Activated naive CD4-positive, alpha-beta T cell treated with anti-CD3 and anti-CD28 coated beads, Interleukin-2, amount 50 U/mL, for 16 hours (primary cell): ENCODE measurements at regions not wholly inside any gene's neighbourhood (a gene's known extent, or its start where the extent isn't known, plus 50 kb on each side); places are given as distances from the start of the nearest gene placed in this dataset.
"Not testable (repeated sequence)": the region's sequence is repeated elsewhere in the genome, so short reads cannot be mapped to it uniquely, and the experiment has no call there.

Experiments
- DNase-seq: peaks from one replicate; pipeline ENCODE4 v3.0.0-alpha.2; 2020

DNA sequence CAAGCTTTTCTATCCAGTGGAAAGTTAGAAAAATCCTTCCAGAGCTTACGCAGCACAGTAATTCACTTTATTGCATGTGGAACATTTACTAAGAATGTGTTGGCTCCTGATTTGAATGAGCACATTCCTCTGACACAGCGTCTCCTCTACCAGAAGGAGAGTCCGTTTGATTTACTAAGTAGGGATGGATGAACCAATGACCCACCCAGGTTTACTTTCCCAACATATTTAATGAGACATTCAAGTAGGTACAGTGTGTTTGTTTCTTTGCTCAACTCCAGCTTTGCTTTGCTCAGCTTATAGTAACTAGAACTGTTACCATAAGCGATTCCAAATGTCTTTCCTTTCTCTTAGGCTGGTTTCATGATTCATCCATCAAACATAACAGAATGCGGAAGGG, 161.7 kb downstream of the SMARCA1 start:
- no peak for DNase-seq

DNA sequence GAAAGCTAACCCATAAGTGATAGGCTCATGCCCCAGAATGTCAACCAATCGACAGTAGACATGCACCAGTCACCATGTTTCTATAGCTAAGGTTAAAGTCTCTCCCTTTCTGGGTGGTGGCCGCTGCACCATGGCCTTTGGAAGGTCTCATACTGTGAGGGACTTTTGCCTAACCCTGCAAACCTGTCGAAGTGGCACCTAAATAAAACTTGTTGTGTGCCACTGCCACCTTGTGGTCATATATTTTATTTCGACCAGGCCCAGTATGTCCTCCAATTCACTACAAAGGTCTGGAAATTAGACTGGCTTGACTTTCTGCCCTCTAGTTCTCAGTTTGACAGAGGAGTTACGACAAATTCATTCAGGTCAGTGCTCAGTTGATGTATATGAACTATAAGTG, 163.1 kb downstream of the SMARCA1 start:
- peak; percentile 16 for DNase-seq

DNA sequence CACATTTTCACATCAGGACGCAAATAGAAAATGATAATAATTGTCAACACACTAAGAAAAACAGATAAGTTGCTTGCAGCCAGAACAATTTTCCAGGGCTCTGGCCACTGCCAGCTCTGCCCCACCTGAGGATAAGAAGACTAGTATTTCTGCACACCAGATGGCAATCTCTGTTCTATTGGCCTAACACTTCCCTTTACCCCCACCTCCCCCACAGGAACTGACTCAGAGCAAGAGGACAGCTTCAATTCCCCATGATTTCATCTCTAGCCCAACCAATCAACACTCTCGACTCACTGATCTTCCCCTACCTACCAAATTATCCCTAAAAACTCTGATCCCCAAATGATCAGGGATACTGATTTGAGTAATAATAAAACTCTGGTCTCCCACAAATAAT, 164.0 kb downstream of the SMARCA1 start:
- no peak for DNase-seq

DNA sequence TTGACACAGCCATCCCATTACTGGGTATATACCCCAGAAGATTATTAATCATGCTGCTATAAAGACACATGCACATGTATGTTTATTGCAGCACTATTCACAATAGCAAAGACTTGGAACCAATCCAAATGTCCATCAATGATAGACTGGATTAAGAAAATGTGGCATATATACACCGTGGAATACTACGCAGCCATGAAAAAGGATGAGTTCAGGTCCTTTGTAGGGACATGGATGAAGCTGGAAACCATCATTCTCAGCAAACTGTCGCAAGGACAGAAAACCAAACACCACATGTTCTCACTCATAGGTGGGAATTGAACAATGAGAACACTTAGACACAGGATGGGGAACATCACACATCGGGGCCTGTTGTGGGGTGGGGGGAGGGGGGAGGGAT, 165.9 kb downstream of the SMARCA1 start:
- not testable (repeated sequence) for DNase-seq

DNA sequence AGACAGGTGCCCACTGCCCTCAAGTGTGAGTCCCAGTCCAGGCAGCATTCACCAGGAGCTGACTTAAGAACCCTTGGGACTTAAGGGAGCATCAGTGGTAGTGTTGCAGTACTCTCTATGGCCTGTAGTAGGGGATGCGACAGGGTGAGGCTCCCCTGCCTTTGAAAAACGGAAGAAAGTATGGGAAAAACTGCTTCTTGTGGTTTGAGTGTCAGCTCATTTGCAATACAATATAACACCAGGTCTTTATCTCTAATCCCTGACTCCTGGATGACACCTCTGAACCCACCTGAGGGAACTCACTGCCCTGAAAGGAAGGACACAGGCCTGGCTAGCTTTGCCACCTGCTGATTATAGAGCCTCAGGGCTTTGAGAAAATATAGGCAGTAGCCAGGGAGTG, 176.0 kb downstream of the SMARCA1 start:
- no peak for DNase-seq

DNA sequence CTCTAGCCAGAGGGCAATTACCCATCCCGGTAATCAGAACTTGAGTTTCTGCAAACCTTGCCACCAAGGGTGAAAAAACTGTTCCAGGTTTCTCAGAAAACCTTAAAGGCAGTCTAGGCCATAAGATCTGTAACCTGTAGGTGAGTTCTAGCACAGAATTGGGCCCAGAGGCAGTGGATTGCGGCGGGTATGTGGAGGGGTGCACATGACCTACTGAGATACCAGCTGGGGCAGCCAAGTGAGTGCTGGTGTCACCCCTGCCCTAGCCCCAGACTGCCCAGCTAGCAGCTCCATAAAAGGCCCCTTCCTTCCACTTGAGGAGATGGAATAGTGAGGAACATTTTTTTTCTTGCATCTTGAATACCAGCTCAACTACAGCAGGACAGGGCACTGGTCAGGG, 176.7 kb downstream of the SMARCA1 start:
- DNase-seq: no peak

DNA sequence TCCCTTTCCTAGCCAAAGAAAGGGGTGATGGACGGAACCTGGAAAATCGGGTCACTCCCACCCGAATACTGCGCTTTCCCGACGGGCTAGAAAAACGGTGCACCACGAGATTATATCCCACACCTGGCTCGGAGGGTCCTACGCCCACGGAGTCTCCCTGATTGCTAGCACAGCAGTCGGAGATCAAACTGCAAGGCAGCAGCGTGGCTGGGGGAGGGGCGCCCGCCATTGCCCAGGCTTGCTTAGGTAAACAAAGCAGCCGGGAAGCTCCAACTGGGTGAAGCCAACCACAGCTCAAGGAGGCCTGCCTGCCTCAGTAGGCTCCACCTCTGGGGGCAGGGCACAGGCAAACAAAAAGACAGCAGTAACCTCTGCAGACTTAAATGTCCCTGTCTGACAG, 186.0 kb downstream of the SMARCA1 start:
- not testable (repeated sequence) for DNase-seq

DNA sequence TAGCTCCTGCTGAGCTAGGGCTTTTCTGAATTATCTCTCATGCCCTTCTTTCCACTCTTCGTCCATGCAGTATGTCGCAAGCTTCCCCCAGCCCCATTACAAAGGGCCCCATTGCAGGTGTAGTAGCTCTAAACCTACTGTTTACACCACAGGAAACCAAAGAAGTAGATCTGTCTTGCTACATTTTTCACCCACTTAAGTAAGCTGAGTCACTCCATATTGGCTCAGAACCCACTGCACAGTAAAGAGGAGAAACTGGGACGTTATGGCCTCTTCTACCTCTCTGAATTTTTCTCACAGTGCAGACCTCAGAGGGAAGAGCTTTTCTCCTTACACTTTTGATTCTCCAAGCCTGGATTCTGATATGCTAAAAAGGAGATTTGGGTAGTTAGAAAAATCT, 200.2 kb downstream of the SMARCA1 start:
- DNase-seq: no peak

DNA sequence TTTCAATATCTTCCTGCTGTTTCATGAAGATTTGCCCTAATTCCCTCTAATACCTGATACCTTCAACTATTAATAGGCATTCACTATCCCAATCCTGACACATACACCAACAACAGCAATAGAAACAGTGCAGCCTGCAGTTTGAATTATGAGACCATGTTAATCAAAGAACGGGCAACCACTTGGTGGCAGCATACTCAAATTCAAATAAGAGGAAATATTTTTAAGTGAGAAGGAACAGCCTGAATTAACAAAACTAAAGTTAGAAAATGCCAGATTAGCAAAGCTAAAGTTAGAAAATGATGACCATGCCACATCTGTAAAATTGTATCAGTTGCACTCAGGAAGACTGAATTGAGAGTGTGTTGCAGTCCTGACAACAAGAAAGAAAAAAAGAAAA, 204.9 kb downstream of the SMARCA1 start:
- DNase-seq: no peak

DNA sequence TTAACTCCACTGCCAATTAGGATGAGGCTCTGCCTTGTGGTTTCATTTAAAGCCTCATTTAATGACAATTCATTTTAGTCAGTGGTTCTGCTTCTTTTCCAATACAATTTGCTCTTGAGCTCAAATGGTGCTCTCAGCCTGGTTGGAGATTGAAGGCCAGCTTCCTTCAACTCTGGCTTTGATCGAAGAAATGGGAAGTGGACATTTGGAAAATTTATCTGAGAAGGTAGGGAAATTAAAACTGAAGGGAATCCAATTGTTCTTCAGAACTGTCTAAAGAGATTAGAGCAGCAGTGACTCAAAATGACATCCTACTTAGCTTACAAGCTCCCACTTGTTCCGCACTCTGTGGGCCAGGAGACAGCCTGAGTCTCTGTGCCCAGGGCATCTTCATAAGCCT, 206.8 kb downstream of the SMARCA1 start:
- no peak for DNase-seq

DNA sequence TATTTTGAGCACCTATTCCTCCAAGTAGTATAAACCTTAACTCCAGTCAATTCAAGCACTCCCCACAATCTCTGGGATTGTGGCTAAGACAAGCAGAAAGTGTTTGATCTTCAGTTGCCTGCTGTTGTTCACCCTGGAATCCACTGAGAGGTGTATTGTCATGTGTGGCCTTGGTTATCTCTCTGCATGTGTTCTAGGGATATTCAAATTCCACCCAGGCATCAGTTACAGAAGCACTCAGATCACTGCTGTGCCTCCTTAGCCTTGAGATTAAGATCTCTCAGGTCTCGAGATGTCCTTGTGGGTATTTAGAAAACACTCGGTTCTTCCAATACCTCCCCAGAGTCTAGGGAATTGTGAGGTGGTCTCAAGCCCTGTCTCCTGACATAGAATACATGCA, 213.3 kb downstream of the SMARCA1 start:
- no peak for DNase-seq

DNA sequence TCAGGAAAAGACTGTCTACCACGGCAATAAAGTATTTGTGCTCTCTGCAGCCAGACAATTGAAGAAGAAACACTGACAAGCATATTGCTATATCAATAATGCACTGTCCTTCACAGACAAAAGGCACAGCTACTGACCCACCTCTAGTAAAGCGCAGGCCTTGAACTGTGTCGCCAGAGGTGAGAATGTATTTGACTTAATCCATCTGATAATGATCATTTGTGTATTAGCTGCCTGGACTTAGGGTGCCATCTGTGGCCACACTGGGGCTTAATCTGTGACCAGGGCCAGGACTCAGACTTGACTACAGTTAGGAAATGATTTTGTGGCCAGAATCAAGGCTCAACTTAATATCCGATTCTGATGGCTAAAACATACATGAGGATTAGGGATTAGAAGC, 260.4 kb downstream of the SMARCA1 start:
- DNase-seq: no peak

DNA sequence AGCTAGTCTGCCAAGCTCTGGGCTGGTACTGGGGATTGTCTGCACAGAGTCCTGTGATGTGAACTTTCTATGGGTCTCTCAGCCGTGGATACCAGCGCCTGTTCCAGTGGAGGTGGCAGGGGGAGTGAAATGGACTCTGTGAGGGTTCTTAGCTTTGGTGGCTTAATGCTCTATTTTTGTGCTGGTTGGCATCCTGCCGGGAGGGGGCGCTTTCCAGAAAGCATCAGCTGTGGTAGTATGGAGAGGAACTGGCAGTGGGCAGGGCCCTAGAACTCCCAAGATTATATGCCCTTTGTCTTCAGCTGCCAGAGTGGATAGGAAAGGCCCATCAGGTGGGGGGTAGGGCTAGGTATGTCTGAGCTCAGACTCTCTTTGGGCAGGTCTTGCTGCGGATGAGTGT, 267.8 kb downstream of the SMARCA1 start:
- not testable (repeated sequence) for DNase-seq

DNA sequence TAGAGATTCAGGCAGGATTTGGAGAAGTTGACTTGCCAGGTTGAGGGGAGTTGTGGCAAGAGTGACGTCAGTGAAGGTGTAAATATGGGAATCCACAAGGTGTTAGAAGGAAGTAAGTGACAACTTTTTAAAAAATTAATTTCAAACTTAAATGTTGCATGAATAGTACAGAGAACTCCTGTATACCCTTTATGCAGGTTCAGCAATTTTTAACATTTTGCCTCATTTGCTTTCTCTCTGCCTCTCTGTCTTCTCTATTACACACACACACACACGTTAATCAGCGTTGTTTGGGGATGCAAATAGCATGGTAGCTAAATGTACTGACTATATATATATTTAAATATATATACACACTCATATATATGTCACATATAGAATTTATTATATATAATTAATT, 273.7 kb downstream of the SMARCA1 start:
- no peak for DNase-seq

DNA sequence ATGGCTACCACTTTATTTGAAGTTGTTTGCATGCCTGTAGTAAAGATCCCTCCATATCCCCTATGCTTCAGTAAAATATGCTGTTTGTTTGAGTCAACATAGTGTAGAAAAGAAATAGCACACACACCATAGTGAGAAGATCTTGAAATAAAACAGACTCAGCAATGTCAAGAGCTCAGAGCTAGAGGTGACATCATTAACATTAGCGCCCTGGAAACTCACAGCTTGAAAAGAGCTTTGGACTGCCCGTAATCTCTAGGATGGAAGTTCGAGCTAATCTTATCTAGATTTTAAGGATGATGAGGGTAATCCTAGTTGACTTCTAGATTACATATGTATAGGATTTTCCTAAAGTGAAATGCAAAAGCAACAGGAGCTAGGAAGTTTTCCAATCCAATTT, 275.6 kb downstream of the SMARCA1 start:
- no peak for DNase-seq

DNA sequence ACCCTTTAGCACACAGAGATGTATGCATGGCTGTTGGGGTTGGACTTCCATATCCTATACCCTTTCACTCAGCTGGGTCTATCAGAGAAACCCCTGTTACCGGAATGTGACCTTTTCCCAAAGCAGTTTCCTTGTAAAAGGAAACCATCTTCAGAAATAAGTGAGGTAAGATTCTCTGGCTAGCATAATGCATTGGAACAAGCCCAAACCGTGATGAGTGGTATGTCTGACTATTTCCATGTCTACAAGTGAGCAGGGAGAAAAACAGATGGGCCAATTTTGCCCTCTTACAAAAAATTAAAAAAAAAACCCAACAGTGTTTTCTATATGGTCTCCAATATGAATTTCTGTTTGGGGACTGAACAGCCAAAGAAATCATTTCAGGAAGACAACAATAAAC, 283.9 kb downstream of the SMARCA1 start:
- no peak for DNase-seq

DNA sequence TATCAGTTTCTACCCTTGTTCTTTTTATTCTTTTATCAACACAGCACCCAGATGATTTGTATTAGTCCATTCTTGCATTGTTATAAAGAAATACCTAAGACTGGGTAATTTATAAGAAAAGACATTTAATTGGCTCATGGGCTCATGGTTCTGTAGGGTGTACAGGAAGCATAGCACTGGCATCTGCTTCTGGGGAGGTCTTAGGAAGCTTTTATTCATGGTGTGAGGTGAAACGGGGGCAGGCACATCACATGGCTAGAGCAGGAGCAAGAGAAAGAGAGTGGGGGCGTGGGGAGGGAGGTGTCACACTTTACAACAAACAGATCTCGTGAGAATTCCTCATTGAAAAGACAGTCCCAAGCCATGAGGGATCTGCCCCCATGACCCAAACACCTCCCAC, 285.3 kb downstream of the SMARCA1 start:
- no peak for DNase-seq

DNA sequence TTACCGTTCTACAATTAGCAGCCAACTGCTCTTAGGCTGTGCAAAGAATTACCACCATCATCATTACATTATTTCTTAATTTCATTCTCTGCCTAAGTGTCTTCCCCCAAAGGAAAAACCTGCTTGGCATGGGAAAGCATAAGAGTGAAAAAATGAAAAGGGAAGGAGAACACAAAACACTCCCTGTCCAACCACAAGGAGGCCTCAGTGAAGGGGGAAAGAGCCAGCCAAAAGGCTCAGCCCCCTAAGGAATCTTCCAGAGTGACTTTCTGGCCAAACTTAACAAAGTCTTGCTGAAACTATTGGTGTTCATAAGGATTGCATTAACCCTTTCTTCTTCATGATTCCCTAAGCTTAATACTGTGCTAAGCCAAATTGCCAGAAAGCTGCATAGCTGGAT, 287.4 kb downstream of the SMARCA1 start:
- no peak for DNase-seq

DNA sequence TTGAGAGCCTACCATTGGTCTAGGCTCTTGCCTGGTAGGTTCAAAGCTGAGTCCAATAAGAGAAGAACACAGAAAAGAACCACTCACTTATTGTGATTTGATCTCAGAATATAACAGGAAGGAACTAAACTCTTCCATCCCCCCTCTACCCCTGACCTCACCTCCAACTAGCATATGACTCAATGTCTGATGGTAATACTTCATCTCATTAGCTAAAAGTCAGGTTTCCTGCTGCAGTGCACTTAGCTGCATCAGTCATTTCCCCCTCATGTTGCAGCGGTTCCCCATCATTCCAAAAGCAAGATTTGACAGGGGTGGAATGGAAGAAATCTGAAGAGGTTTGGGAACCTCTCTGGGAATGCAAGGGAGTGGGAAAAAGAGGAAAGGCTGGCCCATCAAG, 289.5 kb downstream of the SMARCA1 start:
- no peak for DNase-seq

DNA sequence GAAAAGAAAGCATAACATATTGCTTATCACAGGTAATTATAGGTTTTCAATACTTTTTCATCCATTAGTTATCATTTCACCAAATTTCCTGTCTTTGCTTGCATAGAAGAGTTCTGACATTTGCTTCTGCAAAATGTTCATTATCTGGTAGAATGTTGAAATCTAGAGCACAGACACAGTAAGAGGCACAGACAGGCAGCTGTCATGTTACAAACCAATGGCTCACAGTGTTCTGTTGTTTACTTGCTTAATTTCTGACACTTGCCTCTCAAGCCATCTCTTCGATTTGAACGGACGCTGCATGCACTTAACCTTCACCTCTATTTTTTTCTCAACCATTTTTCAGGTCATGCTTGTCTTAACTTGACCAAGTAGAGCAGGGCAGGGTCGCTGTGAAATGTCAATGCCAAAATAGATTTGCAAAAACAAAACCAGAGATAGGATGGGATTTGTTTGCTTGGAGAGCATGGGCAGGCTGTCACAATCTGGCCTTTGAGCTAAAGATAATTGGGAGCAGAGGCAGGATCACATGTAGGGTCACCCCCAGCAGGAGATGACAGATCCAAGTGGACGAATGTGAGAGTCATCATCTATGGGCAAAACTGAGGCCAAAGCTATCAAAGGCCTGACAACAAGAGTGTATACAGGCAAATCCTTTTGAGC, 292.3 kb downstream of the SMARCA1 start:
- DNase-seq: no peak

DNA sequence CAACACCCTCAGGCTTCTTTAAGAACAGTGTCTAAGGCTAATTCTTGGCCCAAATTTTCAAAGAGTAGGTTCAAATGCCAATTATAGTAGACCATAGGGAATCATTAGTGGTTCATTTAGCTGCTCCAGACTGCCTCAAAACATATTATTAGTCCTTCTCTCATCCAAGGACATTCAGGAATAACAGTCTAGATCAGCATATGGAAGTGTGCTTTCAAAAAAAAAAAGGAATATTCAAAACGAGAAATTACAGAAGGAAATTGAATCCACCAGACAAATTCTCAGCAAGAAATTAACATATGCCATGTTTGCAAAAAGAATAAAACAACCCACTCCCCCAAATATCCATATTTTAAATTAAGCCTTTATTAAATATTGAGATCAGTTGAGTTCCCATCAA, 293.1 kb downstream of the SMARCA1 start:
- no peak for DNase-seq

DNA sequence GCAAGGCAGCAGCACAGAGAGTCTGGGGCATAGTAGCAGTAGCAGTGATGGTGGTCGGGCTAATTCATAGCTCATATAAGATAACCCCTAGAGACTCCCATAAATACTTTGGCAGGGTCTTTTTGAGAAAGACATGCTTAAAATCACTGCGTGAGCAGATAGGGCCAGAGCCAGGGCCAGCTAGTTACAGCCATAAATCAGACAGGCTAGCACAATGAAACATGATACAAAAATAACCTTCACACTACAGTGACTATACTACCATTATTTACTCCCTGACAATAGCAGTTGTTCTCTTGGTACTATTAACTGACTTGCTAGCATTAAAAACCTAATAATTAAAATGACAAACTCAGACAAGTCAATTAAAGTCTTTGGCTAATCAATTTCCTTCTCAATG, 295.9 kb downstream of the SMARCA1 start:
- no peak for DNase-seq

DNA sequence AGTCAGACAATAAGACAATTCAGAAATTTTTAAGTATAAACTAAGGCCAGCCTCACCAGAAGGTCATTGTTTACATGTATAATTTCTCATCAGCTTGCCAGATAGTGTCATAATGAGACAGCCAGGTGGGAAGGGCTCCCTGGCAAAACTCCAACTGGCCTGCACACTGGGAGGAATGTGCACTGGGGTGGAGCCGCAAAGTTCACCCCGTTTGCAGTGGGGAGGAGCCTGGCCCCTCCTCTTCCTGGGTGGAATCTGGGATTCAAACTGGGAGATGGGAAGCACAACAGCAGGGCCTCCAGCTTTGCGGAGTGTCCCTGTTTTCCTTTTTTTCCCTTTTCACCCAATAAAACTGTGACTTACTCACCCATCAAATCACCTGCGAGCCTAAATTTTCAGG, 329.9 kb downstream of the SMARCA1 start:
- no peak for DNase-seq

DNA sequence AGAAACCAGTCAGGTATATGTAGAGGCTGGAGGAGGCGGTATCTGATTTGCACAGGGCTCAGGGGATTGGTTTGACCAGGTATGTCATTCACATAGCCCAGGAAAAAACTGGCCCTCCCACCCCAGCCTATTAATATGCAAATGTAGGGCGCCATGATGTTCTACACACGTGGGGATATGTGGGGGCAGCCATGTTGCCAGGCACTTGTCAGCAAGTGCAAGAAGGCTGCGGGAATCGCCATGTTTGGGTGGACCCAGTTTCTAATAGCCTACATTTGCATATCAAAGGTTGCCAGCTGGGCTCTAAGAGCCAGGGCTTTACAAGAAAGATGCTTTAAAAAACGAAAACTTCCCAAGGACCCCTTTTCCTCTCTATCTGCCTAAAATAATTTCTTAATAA, 335.1 kb downstream of the SMARCA1 start:
- no peak for DNase-seq

DNA sequence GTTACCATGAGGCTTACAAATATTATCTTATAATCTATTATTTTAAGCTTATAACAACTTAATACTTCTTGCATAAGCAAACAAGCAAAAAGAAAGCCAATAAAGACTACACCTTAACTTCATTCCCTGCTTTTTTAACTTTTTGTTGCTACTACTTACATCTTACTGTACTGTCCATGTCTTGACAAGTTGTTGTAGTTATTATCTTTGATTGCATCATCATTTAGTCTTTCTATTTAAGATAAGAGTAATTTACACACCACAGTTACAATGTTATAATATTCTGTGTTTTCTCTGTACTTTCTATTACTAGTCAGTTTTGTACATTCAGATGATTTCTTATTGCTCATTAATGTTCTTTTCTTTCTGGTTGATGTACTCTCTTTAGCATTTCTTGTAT, 346.6 kb downstream of the SMARCA1 start:
- no peak for DNase-seq

DNA sequence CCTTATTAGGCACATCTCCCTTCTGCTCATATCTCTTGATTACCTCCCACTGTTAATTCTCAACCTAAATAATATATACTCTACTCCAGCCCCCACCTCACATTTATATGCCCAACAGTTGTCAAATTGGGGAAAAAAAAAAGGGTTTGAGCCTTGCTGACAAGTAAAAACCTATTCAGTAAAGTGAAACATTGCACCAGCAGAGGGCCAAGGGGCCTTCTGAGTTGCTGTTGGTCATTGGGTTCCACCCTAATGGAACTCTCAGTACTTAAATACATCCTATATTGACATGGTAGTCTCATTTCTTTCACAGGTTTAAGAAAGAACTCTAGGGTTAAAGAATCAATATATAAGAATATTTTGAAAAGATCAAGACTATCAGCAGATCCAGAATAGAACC, 362.2 kb downstream of the SMARCA1 start:
- DNase-seq: no peak
